ENCODE measurements at regions not wholly inside any gene's neighbourhood (a gene's known extent, or its start where the extent isn't known, plus 50 kb on each side); places are given as distances from the start of the nearest gene placed in this dataset.

DNA sequence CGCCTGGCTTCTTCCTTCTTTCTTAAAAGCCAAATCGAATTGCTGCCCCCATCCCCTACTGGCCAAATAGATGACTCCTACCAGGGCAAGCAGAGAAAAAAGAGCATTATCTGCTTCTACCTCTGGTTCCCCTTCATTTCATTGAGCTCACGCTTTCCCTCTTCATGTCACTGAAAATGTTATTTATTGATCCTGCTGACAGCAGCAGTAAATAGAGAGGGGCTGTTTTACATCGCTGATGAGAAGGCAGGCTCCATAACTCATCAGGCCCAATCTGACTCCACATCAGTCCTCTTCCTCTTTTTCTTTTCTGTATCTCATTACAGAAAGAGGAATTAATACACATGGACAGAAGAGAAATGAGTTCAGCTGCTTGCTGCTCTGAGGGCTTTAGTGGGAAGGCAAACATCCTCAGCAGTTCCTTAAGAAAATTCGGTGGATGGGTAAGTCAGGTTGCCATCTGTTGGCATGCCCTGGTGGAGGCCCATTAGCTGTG is 904.1 kb downstream of the KCNMA1 start:
- DNase-seq (ENCODE audit: low spot score): no peak

DNA sequence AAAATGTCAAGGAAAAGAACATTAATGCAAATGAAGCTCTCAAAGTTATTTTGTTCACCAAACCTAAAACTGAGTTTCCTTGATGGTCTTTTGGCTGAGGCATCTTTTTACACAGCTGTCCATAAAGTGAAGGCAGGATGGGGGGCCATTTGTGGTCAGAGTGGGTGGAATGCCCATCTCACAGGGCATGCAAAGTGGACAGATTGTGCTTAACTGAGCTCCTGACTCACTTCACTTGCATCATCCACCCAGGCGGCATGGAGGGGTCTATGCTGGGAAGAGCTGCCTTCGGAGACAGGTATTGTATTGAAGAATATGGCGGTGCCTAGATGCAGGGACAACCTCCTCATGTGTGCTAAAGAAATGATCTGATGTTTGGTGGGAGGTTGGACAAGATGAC is 905.3 kb downstream of the KCNMA1 start:
- no peak for DNase-seq (ENCODE audit: low spot score)

DNA sequence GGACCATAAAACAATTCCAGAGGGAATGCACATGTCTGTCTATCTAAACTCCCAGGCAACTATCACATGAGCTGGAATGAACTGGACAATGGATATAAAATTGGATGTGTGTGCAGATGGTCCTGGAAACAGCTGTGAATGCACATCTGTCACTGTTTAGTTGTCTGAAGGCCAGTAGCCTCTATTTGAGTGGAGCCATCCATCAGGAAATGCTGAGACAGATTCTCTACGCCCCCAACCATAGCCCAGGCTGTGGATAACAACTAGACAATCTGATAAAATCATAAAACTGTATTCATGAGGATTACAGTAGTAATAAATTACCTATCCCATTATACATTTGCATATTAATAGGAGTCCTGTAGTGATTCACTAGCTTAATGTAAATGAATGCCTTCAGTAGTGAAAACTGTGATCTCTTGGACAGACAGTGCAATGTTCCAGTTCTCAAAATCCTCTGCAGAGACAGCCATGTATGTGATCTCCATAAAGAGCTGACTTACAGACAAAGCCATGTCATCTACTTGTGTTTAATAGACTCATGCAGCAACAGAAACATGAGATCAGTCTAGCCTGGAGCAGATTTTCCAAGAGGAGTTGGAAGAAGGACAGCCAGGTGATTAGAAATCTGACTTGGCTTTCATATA is 907.6 kb downstream of the KCNMA1 start:
- no peak for DNase-seq (ENCODE audit: low spot score)

DNA sequence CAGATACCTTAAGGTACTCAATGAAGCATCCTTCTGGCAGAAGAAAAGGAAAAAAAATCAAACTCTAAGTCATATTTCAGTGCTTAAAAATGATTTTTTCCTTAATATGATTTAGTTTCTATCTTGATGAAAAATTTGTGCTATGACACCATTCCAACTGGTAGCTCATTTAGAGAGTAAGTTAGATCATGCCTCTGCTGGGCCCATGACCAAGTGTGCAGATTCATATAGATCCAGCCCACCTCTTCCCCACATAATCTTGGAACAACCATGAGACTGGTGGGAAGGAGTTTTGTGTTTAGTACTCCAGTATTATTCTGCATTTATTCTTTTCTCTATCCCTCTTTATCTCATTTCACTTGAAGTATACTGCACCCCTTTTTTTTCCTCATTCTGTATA is 908.3 kb downstream of the KCNMA1 start:
- DNase-seq (ENCODE audit: low spot score): no peak

DNA sequence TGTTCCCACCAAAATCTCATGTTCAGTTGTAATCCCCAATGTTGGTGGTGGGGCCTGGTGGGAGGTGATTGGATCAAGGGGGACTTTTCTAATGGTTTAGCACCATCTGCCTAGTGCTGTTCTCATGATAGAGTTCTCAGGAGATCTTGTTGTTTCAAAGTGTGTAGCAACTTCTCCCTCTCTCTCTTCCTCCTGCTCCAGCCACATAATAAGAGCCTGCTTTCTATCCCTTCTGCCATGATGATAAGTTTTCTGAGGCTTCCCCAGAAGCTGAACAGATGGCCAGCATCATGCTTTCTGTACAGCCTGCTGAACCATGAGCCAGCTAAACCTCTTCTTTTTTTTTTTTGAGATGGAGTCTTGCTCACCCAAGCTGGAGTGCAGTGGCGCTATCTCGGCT is 910.6 kb downstream of the KCNMA1 start:
- no peak for DNase-seq (ENCODE audit: low spot score)

DNA sequence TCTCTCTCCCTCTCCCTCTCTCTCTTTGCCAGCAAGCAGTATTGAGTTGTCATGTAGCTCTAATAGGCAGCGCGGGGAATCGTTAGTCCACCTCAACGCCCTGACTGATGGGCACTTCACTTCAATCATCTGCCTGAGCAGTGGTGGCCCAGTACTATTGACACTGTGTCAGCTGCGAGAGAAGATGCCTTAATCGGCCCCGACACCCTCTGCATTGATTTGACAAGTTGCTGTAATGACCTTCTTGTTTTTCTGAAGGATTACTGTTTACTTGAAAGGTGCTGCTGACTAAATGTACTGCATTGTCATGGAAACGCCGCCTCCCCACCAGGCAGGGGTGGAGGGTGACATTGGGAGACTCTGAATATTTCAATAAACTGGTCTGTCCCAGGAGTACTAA is 913.8 kb downstream of the KCNMA1 start:
- DNase-seq (ENCODE audit: low spot score): no peak

DNA sequence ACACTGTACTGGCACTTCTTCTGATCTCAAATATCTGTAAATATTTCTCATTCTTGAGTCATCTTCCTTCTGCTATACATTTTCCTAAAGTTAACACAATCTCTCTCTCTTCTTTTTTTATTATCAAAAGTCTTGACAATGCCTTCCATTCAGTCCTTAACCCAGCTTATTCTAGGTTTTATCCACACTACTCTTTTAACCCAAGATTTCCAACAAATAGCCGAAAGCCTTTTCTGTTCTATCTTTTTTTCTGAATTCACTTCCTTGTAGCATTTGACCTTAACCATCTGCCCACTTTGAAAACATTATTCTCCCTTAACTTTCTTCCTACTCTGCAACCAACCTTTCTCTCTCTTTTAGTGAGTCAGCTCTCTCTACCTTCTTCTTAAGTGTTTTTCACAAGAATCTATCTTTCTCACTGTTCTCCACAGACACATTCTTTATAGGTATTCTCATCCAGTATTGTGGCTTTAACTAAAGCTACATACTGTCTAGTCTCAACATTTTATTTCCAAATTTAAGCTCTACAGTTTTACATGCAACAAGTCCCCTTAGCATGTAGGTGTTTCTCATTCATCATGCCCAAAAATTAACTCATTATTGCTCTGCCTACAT is 915.6 kb downstream of the KCNMA1 start:
- DNase-seq (ENCODE audit: low spot score): no peak

DNA sequence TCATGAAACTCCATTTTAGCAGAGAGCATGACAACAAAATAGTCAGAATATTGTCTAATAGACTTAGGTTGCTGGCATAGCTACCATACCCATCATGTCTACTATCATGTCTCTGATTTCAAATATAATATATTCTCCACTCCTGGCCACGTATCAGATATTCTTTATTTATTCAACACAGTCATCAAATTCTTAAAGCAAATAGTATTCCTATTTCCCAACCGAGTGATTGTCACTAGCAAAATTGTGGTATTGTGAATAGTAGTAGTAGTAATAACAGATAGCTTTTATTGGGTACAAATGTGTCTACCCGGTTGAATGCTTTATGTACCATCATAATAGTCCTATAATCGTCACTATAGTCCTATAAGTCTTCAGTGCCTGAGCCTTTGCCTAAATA is 918.6 kb downstream of the KCNMA1 start:
- DNase-seq (ENCODE audit: low spot score): no peak

DNA sequence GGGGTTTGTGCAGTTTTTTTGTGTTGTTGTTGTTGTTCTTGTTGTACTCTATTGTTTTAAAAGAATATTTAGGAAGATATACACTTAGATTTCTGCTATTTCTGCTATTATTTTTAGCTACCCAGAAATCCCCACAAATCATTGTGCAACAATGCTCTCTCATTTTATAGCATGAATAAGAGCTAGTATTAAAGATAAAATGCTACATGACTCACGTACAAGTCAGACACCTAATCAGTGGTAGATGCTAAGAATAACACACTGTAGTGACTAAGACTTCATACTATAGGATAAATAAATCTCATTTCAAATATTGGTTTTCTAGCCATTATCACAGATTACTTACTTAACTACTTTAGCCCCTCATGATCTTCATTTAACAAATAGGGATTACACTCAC is 920.5 kb downstream of the KCNMA1 start:
- no peak for DNase-seq (ENCODE audit: low spot score)

DNA sequence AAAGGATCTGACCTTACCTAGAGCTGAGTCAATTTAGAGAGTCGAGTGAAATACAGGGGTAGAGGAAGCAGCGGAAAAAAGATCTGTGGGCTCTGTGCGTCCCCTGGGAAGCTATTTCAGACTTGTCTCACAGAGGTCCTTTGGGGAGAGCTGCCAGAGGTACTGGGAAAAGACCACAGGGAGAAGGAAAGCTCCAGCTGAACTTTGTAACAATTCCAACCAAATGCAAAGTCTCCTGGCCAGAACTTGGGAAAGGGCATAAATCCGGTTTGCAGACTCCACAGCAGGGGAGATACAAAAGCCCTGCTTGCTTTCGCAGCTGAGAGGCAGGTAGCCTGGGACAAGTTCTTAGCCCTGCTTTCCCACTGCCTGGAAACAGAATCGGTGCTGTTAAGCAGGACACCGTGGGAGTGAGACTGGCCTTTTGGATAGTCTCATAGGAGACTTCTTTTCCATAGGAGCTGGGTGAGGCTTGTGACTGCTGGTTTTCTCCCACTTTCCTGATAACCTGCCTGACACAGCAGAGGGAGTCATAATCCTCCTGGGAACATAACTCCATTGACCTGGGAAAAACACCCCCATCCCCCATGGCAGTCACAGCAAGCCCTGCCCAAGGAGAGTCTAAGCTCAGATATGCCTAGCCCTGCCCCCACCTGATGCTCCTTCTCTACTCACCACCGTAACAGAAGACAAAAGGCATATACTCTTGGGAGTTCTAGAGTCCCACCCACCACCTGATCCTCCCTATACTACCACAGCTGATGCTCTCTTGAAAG is 926.2 kb downstream of the KCNMA1 start:
- no peak for DNase-seq (ENCODE audit: low spot score)

DNA sequence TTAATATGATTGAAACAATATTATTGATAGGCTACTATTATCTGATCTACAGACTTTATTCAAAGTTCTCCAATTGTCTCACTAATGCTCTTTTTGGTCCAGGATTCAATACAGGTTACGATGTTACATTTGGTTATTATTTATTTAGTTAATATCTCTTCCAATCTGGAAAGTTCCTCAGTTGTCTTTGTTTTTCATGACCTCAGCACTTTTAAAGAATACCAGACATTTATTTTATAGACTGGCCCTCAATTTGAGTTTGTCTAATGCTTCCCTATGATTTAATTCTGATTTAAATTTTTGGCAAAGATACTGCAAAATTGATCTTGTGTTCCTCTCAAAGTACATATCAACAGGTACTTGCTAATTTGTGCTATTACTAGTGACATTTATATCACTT is 937.4 kb downstream of the KCNMA1 start:
- DNase-seq (ENCODE audit: low spot score): no peak

DNA sequence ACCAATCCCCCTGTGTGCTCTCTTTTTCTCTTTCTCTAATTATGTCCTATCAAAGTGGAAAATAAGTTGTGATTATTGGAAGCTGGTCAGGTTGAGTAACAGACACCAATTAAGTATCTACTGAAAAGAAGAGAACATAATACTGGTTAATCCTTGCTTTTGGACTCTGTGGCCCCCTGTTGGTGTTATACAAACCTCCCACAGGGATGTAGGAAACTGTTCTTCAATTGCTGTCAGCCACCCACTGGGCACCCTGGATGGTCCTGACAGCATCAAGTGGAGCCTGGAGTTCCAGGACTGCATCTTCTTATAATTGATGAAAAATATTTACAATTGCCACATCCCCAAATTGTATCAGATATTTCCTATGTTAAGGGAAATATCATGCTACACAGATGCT is 939.7 kb downstream of the KCNMA1 start:
- no peak for DNase-seq (ENCODE audit: low spot score)

DNA sequence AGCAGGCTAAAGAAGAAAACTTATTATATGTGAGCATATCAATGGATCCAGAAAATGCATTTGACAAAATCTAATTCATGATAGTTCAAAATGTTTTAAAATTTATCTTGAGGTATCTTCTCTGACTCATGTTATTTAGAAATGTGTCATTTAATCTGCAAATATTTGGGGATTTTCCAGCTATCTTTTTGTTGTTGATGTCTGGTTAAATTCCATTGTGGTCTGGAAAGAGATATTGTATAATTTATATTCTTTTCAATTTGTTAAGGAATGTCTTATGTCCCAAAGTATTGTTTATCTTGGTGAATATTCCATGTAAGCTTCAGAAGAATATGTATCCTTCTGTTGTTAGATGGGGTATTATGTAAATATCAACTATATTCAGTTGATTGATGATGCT is 942.5 kb downstream of the KCNMA1 start:
- no peak for DNase-seq (ENCODE audit: low spot score)

DNA sequence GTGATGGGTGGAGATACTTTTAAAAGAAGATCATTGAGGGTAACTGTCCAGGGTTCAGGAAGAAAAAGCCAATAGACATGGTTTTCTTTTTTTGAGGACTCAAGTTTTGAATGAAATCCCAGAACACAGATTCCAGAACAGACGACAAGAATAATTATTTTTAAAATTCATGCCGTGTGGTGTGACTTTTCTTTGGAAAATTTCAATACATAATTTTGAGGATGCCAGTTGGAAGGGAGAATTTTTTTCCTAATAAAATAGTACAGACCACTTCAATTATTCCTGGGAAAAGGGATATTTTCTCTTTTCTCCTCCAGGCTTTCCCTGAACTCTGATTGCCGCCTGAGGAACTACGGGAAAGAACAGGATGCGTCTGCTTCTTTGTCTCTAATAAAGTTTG is 951.4 kb downstream of the KCNMA1 start:
- DNase-seq (ENCODE audit: low spot score): no peak

DNA sequence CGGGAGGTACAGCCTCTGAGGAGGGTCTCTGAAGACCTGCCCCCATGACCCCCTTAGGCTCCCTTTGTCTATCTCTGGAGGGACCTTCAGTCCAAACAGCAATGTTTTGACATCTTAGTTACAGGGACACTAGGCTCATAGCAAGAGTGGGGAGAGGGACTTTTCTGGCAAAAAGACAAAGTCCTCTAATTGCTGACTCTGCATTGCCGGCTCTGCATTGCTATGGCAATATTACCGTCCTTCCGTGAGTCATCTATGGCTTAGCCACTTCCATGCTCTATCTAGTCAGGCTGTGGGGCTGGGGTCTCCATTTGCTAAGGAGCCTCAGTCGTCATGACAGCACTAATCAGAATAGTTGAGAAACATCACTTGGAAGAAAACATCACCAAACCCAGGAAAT is 952.6 kb downstream of the KCNMA1 start:
- no peak for DNase-seq (ENCODE audit: low spot score)

DNA sequence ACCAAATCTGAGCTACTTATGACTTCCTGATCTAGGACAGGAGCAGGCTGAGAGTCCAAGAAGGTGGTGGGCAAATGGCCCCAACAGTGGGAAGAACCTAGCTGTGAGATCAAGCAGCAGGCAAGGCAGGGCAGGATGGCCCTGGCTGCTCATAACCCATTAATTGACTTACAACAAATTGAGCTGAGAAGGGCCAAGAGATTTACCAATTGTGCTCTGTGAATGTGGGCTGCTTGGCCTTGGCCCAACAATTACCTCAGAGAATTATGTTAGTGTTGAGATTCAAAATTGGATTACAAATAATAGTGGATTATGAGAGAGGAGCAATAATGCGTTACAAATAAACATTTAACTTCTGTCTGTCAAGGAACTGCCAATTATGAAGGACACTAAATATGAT is 956.5 kb downstream of the KCNMA1 start:
- no peak for DNase-seq (ENCODE audit: low spot score)

DNA sequence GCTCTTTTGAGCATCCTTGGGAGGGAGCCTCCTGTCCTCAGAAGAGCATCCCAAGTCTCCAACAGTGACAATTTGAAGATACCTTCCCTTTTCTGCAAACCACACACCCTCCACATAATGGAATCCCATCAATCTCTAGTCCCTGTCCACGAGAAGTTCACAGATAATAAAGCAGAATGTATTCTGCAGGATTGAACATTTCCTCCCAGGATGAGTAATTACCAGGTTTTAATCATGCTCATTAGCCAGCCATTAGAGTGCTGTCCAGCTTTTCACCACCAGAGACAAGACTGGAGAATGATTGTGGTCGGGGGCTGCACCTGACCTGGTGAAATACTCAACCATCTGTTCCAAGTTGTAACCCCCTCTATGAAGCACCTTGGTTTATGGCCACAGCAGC is 958.6 kb downstream of the KCNMA1 start:
- no peak for DNase-seq (ENCODE audit: low spot score)

DNA sequence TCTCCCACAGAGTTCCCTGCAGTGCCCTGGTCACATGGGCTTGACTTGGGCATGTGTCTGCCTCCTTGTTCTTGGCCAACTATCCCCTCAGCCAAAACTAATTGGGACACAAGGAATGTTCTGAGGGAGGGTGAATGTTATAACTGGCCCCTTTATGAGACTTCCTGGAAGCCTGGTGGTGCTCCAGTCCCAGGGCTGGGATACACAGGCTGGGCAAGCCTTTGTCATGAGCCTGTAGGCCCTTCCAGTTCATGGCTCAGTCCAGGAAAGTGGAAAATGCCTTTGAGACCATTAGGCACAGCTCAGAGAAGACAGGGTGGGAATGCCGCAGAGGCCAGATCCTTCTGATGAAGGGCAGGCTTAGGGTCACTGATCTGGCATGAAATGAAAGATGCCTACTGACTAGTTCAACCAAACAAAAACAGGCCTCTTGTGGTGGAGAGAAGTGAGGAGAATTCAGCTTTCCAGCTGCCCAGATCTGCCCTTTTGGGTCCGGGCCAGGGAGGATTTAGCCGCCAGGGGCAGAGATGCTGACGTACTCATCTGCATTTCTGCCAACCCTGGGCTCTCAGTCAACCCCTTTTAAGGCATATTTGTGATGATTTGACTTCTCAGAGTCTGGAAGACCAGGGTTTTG is 961.5 kb downstream of the KCNMA1 start:
- DNase-seq (ENCODE audit: low spot score): peak; percentile 72

DNA sequence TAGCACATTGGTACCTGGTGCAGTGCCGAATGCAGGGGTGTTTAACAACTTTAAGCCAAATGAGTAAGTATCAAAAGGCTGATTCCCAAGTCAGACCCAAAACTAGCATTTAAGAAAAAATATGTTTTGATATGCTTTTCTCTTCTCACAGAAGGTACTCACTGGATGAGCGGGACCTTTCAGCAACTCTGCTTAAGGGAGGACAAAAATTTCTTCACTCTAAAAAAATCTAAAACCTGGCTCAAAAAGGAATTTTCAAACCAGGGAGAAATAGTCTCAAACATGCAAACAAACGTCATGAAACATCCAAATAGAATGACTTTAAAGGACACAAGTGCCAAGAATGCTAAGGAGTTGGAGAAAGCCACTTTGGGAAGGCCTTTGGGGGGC is 962.1 kb downstream of the KCNMA1 start:
- no peak for DNase-seq (ENCODE audit: low spot score)

DNA sequence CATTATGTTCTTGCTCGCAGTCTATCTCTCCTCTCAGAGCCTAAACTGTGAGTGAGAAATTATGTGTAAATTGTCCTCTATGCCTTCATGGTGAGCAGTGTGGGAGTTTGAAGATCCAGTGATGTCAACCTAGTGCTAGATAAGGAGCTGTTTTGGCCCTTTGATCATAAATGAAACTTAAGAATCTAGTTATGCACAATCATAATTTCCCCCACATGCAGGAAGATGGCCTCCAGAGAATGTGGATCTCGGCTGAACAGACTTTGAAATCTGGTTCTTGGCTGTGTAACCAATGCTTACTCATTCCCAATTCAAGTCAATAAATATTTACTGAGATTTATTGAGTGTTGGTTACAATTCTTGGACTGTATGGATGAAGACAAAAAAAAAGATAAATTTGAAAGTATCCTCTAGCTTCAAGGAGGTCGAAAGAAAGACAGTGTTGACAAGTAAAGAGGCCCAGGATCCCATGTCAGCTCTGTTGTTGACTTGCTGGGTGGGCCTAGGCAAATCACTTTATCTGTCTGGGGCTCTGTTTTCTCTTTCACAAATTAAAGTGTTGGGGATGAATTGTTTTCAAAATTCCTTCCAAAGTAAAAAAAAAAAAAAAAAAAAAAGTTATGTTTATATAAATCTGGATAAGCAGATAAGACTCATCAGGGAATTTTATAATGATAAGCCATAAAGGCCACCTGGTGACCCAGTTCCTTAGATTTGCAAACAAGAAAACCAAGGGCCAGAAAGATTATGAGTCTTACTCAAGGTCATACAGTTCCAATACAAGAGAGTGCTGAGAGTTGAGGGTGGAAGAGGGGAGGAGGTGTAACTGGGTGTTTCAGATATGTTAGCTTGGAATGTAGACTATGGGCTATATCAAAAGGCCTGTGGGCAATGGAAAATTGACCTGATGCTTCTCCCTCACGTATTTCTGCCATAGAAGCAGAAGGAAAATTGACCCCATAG is 969.9 kb downstream of the KCNMA1 start:
- no peak for DNase-seq (ENCODE audit: low spot score)

DNA sequence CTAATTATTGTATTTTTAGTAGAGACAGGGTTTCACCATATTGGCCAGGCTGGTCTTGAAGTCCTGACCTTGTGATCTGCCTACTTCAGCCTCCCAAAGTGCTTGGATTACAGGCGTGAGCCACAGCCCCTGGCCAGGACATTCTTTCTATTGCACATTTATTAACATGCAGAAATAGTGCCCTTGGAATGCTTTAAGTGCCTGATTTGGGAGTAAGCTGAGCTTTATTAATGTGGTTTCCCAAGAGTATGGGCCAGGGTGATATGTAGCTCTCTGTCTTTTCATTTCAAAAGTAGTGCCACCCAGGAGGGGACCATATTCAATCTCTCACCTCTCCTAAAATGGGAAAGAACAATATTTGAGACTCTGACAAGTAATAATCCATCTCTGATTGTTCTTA is 970.7 kb downstream of the KCNMA1 start:
- no peak for DNase-seq (ENCODE audit: low spot score)

DNA sequence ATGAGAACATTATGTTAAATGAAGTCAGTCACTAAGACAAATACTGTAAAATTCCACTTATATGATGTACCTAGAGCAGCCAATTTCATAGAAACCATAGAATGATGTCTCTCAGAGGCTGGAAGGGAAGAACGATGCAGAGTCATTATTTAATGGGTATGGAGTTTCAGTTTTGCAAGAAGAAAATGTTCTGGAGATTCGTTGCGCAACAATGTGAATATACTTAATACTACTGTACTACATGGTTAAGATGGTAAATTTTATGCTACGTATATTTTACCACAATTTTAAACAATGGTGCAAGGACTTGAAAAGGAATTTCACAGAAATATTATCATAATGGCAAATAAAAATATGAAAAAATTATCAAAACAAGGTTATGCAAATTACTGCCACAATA is 972.6 kb downstream of the KCNMA1 start:
- DNase-seq (ENCODE audit: low spot score): no peak
